ENCODE measurements at regions not wholly inside any gene's neighbourhood (a gene's known extent, or its start where the extent isn't known, plus 50 kb on each side); places are given as distances from the start of the nearest gene placed in this dataset.

GRCh38 chr1:11342621-11343032, 69.6 kb downstream of the UBIAD1 start (continued):
- no peak for TF ChIP-seq ZNF462 (CRISPR knock-in tag; IDR thresholded peaks at IDR 0.05)
- TF ChIP-seq NANOG (IDR thresholded peaks at IDR 0.05; ENCODE audit: borderline replicate concordance): no peak

DNA sequence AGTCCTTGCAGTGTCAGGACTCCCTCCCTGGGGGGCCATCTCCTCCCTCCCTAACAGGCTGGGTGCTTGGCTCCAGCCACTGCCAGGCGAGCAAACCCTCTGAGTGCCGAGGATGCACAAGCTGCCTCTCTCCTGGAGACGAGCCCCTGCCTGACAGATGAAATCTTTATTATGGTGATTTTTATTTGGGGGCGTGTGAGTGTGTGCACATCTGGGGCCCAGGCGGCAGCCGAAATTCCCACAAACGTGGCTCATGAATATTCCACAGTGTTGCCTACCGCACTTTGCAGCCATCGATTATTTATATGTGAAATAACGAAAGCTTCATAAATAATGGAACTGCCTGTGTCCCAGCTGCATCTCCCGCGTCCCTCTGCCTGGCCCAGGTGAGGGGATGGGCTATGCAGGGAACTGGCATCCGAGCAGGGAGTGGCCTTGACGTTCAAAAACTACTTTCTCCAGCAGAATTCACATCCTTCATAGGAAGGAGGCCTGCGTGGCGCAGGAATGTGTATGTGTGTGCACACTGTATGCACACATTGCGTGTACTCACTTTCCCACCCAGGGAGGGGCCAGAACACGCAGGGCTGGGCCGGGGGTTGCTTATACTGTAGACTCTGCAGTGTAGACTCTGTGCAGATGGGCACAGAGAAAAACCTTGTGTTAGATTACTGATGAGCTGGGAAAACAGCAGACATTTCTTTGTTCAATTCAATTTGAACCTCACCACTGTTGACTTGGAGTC, 73.1 kb downstream of the UBIAD1 start:
- DNase-seq (ENCODE audit: low spot score): no peak
- Histone ChIP-seq H3K4me1 (ENCODE audit: insufficient read depth) (peaks cover 52% of the 10 kb centered on the region), H2AFZ (peak overlapping the region; percentile 74), H3K27ac (ENCODE audit: low read depth) (no peak overlapping the region), H4K20me1 (replicated peaks; ENCODE audit: insufficient read depth) (no peaks in the 10 kb centered on the region), H3F3A (replicated peaks; ENCODE audit: low read depth) (0 out of 2 replicates have a peak, but pooled peaks cover 8% of the 10 kb centered on the region), H3K36me3 (ENCODE audit: insufficient read depth) (no peaks in the 10 kb centered on the region), H3K79me2 (replicated peaks; ENCODE audit: insufficient read depth) (no peaks in the 10 kb centered on the region), H3K9me2 (ENCODE audit: insufficient read depth) (no peaks in the 10 kb centered on the region), H3K27me3 (ENCODE audit: insufficient read depth) (no peaks in the 10 kb centered on the region), H3K4me3 (no peak overlapping the region), H3K4me2 (0 out of 2 replicates have a peak overlapping the region, but pooled peaks have one; percentile 20)
- H3K36me3 Mint-ChIP-seq (ENCODE audit: low read depth): no peaks in the 10 kb centered on the region
- peaks cover 17% of the 10 kb centered on the region for H3K27me3 Mint-ChIP-seq (ENCODE audit: insufficient read depth, low read depth, poor library complexity)
- peaks cover 58% of the 10 kb centered on the region for H3K4me1 Mint-ChIP-seq
- H3K4me3 Mint-ChIP-seq: no peak overlapping the region
- H3K9me3 Mint-ChIP-seq: no peaks in the 10 kb centered on the region
- ATAC-seq: peak; percentile 42
- peak overlapping the region; percentile 52; the same call in 1 of the 2 replicates for H3K27ac Mint-ChIP-seq
- TF ChIP-seq ZNF462 (CRISPR knock-in tag; IDR thresholded peaks at IDR 0.05) (no peak), ZNF114 (CRISPR knock-in tag; IDR thresholded peaks at IDR 0.05) (no peak), POLR2AphosphoS5 (IDR thresholded peaks at IDR 0.05; ENCODE audit: low read depth) (no peak), EZH2phosphoT487 (IDR thresholded peaks at IDR 0.05; ENCODE audit: unreplicated experiment) (no peak), EZH2 (IDR thresholded peaks at IDR 0.05; ENCODE audit: low read depth, unreplicated experiment) (no peak), ZNF331 (CRISPR knock-in tag; IDR thresholded peaks at IDR 0.05; ENCODE audit: low read depth) (no peak), CREB1 (CRISPR knock-in tag; IDR thresholded peaks at IDR 0.05; ENCODE audit: low read depth) (no peak), JUNB (IDR thresholded peaks at IDR 0.05; ENCODE audit: unreplicated experiment) (no peak)

All from GM23338 (cell line).